Loucy (cell line): ENCODE measurements at regions not wholly inside any gene's neighbourhood (a gene's known extent, or its start where the extent isn't known, plus 50 kb on each side); places are given as distances from the start of the nearest gene placed in this dataset.

Experiments
- CTCF ChIP-seq: fragments of 200-600 bp; sonication (generic); conservative IDR thresholded peaks from 2 replicates; pipeline ENCODE4 v1.5.1; 2014; ENCODE audit warnings: mild to moderate bottlenecking, antibody characterized with exemption, low read length
- EZH2phosphoT487 ChIP-seq: fragments of 200-600 bp; IDR thresholded peaks from 2 replicates; pipeline ENCODE4 v1.6.1; 2018; ENCODE audit warnings: antibody characterized with exemption, mild to moderate bottlenecking, moderate library complexity, borderline replicate concordance

DNA sequence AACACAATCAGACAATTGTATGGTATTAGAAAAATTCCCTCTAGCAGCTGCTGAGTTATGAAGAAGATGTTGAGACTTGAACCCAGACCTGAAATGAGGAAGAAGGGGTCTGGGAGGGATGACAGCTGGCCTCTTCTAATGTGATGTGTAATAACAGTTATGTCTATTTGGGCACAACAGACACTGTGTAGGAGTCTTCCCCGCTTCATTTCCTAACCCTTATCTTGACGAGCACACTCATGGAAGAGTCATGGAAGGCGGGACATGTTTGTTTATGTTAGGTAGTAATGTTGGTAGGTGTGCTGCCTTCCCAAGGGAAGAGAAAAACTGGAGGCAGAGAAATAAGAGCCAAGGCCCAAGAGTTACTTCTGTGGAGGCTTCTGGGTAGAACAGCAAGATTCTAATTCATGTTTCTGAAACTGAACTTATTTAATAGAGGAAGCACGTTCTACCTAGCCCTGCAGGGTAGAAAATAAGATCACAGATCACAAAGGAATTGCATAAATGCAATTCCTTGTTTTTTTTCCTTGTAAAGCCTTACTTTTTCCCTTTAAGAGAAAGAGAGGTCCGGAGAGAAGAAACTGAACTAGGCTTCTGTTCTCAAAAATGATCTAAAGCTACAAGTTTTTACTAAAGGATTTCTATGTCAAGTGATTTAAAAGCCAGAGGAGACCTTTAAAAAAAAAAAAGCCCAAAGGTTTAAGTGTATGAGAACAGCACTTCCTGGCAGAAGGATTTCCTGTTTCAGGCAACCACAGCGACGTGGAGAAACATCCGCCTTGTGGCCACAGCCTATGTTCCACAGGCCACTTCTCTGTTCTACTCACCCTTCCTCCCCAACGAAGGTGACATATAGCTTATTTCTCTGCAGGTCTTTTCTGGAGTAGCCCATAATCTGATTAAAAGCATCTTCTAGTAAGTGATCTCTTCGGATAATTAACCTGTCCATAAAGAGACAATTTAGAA is 68.5 kb upstream of the STK17B start:
- no peak for TF ChIP-seq CTCF
- no peak for TF ChIP-seq EZH2phosphoT487
